NCI-H1930 (cell line): ENCODE measurements at regions not wholly inside any gene's neighbourhood (a gene's known extent, or its start where the extent isn't known, plus 50 kb on each side); places are given as distances from the start of the nearest gene placed in this dataset.
"Not testable (repeated sequence)": the region's sequence is repeated elsewhere in the genome, so short reads cannot be mapped to it uniquely, and the experiment has no call there.

Experiments used
- DNase-seq, 2 experiments: peaks; one replicate each; lab custom pipeline; 2025; lab: John Stamatoyannopoulos, UW

DNA sequence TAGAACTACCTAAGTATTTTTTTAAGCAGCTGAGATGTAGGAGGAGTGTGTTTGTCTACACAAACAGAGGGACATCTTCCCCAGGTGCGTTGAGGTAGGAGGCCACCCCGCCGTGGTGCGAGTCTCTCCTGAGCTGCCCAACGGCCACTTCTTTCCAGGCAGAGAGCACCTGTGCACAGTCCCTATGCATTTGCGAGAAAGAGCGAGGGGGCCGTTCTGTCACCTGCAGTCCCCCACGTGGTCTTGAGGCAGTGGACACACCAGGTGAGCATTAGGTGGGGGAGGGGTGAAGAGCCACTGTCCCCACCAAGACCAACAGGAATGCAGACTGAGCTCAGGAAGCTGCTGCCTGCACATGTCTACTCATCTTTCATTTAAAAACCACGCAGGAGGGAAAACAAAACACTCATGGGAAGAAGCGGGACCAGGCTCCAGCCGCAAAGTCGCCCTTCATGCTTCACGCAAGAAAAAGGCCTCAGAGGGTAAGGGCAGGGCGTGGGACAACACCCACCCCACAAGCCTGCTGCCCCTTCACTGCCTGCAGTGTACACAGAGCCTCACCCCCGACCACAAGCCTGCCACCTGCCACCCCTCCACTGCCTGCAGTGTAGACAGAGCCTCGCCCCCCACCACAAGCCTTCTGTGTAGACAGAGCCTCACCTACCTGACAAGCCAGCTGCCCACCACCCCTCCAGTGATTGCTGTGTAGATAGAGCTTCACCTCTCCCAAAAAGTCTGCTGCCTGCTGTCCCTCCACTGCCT, 142.0 kb downstream of the DLL1 start:
- no peak for DNase-seq

DNA sequence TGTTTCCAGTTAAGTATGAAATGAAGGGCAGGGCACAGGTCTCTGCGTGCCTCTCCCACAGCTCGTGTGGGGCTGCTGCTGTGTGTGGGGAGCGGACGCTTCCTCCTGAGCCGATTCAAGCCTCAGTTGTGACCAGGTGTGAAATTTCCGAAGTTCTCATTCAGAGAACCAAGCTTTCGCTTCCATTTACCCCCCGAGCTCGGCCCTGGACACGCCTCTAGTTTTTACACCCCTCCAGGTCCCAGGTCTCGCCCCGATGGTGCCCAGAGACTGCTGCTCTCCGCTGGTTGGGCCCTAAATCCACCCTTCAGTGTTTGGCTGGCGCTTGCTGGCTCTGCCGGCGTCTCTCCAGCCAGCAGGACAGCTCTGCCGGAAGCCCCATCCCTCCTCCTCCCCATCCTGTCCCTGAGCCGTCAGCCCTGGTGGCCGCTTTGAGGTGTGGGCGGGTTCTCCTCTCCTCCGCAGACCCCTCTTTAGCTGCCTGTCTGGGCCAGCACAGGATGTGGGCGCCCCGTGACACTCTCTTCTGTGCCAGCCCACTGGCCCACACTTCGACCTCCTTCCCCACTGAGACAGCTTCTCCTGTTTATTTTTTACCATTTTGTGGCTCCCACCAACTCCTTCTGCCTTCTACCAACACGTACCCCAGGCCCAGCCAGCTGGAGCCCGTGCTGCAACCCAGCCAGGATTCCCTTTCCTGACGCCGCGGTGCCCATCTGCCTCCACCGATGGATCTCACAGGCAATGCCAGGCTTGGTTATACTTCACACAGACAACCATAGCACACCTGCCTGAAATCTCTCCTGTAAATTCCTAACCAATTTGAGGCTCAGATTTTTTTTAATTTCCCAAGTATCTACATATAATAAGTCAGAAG, 142.8 kb downstream of the DLL1 start:
- no peak for DNase-seq

DNA sequence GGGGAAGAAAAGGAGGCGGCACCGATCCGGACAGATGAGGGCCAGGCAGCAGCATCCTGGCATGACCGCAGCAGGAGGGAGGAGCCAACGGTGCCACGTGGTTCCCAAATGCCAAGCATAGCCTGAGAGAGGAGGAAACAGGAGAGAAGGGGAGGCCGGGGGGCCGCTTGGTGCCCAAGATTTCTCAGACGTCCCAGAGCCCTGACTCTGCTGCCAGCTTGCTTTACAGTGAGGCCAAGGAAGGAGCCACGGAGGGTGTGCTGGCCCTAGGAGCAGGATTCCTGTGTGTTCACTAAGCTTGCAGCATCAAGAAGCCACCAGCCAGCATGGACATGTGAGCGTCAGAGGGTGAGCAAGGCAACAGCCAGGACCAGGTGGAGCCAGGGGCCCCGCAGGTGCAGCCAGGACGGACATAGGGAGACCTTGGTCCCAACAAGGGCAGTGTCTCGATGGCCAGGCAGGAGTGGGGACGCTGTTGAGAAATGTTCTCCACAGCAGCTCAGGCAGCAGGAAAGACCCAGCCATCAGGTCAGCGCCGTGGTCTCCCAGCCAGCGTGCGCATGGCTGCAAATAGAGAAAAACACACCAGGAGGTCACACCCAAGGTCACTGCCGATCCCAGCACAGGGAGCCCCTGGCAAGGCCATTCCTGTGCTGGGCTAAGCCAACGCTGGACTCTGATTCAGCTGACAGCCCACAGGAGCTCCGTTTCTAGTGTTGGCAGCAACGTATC, 143.7 kb downstream of the DLL1 start:
- DNase-seq = no peak

DNA sequence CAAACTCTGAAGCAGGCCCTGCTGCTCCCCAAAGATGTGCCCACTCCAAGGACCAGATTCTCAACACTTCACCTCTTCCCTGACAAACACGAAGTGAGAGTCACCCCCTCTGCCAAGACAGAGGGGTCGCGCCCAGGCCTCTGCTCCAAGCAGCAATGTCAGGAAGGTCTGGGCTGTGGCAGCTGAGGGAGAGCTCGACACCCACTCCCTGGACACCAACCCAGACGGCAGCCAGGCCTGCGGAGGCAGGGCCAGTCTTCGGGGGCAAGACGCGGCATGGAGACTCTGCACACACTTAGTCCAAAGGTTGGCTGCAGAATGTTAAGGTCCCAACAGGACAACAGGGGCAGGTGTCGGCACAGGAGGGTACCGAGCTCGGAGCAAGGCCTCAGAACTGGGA, 144.2 kb downstream of the DLL1 start:
- no peak for DNase-seq

DNA sequence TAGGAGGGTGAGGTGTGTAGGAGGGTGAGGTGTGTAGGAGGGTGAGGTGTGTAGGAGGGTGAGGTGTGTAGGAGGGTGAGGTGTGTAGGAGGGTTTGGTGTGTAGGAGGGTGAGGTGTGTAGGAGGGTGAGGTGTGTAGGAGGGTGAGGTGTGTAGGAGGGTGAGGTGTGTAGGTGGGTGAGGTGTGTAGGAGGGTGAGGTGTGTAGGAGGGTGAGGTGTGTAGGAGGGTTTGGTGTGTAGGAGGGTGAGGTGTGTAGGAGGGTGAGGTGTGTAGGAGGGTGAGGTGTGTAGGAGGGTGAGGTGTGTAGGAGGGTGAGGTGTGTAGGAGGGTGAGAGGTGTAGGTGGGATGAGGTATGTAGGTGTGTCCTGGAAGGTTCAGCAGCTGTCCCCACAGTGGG, 144.7 kb downstream of the DLL1 start:
- not testable (repeated sequence) for DNase-seq

DNA sequence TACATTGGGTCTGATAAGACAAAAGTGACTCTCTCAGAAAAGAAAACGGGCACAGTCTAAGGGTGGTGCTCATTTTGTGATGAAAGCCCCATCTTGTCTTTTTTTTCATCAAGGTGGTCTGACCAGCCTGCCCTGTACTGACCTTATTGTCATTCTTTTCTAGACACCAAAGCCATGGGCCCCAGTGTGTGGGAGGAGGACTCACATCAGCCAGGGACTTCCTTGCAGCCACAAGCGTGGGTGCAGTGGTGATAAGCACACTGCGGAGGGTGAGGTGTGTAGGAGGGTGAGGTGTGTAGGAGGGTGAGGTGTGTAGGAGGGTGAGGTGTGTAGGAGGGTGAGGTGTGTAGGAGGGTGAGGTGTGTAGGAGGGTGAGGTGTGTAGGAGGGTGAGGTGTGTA, 145.2 kb downstream of the DLL1 start:
- not testable (repeated sequence) for DNase-seq

DNA sequence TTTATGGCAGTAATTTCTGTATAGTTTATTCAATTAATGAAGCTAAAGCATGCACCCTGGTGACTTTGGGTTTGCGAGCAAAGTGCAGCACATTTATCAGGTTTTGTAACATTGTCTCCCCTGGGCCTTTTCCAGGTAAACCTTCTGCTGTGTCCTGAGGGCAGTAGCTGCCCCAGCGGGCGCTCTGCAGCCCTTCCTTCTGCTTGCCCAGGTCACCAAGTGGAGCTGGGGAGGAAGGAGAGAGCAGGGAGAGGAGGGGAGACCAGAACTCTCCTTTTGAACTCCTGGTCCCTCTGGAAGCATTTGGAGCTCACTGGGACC, 145.6 kb downstream of the DLL1 start:
- DNase-seq = no peak

DNA sequence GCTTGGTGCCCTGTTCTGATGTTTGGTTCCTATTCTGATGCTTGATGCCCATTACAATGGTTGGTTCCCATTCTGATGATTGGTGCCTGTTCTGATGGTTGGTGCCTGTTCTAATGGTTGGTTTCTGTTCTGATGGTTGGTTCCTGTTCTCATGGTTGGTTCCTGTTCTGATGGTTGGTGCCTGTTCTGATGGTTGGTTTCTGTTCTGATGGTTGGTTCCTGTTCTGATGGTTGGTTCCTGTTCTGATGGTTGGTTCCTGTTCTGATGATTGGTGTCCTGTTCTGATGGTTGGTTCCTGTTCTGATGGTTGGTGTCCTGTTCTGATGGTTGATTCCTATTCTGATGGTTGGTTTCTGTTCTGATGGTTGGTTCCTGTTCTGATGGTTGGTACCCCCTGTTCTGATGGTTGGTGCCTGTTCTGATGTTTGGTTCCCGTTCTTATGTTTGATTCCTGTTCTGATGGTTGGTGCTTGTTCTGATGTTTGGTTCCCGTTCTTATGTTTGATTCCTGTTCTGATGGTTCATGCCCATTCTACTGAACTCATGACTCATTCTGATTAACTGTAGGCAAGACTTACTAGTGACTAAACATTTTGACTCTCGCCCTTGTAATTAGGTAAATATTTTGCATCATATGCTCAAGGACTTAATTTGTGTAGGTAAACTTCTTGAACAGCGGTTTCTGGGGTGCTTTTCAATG, 146.2 kb downstream of the DLL1 start:
- no peak for DNase-seq

DNA sequence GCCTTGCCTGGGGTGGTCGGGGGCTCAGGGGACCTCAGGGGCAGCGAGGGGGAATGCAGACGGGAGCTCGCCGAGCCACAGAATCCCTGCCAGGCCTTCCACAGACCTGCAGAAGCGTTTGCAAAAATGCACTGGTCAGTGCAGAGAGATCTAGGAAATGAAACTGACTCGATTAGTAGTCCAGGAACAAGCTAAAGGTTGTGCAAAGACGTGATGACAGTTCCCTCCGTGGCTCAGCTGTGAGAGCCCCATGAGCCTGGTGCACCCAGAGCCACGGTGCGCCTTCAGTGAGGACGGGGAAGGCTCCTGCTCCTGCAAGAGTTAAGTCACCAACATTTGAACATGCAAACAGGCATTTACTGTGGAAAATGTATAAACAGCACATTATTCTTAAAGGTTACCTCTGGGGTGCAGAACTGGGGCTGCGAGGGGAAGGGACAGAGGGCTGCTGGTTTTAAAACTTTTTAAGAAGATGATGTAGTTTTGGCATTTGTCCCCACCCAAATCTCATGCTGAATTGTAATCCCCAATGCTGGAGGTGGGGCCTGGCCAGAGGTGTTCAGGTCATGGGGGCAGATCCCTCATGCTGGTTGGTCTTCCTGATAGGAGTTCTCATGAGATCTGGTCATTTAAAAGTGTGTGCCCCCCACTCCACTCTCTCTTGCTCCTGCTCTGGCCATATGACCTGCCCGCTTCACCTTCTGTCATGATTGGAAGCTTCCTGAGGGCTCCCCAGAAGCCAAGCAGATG, 147.3 kb downstream of the DLL1 start:
- no peak for DNase-seq

DNA sequence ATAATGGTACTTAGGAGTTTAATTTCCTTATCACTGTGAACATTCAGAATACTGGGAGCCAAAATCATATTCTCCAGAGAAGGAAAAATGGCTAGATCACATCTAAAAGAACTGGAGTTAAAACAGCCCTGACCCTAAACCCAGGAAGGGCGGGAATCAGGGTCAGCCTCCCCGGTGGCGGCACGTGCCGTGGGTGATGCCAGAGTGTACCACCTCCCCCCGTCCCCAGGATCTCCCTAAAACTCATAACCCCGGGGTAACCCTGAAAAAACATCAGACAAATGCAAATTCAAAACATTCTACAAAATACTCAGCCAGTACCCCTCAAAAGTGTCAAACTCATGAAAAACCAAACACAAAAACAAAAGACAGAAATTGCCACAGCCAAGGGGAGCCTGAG, 148.3 kb downstream of the DLL1 start:
- no peak for DNase-seq

DNA sequence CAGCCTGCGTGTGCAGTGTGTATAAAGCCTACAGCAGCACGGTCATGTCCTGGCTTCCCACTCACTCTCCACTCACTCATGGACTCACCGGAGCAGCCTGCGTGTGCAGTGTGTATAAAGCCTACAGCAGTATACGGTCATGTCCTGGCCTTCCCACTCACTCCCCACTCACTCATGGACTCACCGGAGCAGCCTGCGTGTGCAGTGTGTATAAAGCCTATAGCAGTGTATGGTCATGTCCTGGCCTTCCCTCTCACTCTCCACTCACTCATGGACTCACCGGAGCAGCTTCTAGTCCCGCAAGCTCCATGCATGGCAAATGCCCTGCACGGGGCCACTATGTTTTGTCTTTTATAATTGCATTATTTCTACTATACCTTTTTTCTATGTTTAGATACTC, 149.8 kb downstream of the DLL1 start:
- not testable (repeated sequence) for DNase-seq

DNA sequence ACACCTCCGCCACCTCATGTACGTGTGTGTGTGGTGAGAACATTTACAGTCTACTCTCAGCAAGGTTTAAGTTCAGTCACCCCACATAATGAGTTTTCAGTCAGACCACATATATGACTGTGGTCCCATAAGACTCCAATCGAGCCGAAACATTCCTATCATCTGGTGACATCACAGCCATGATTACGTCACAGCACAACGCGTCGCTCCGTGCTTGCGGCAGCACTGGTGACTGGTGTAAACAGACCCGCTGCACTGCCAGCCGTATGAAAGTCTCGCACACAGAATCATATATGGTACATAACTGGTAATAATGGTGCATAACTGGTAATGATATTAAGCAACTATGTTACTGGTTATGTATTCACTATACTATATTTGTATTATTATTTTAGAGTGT, 150.7 kb downstream of the DLL1 start:
- DNase-seq = no peak

DNA sequence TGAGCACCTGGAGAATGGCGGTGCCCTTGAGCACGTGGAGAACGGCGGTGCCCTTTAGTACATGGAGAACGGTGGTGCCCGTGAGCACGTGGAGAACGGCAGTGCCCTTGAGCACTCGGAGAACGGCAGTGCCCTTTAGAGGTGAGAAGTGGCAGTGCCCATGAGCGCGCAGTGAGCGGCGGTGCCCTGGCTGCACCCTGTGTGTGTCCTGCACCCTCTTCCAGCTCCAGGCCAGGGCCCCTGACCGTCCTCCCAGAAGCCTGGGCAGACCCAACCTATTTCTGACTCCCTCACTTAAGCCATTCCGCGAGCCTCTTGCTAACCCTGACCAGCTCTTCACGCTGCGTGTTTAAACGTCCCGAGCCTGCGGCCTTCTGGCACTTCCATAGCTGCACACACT, 151.3 kb downstream of the DLL1 start:
- DNase-seq = no peak

DNA sequence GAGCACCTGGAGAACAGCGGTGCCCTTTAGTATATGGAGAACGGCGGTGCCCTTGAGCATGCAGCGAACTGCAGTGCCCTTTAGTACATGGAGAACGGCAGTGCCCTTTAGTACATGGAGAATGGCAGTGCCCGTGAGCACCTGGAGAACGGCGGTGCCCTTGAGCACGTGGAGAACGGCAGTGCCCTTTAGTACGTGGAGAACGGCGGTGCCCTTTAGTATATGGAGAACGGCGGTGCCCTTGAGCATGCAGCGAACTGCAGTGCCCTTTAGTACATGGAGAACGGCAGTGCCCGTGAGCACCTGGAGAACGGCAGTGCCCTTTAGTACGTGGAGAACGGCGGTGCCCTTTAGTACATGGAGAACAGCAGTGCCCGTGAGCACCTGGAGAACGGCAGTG, 151.8 kb downstream of the DLL1 start:
- not testable (repeated sequence) for DNase-seq

DNA sequence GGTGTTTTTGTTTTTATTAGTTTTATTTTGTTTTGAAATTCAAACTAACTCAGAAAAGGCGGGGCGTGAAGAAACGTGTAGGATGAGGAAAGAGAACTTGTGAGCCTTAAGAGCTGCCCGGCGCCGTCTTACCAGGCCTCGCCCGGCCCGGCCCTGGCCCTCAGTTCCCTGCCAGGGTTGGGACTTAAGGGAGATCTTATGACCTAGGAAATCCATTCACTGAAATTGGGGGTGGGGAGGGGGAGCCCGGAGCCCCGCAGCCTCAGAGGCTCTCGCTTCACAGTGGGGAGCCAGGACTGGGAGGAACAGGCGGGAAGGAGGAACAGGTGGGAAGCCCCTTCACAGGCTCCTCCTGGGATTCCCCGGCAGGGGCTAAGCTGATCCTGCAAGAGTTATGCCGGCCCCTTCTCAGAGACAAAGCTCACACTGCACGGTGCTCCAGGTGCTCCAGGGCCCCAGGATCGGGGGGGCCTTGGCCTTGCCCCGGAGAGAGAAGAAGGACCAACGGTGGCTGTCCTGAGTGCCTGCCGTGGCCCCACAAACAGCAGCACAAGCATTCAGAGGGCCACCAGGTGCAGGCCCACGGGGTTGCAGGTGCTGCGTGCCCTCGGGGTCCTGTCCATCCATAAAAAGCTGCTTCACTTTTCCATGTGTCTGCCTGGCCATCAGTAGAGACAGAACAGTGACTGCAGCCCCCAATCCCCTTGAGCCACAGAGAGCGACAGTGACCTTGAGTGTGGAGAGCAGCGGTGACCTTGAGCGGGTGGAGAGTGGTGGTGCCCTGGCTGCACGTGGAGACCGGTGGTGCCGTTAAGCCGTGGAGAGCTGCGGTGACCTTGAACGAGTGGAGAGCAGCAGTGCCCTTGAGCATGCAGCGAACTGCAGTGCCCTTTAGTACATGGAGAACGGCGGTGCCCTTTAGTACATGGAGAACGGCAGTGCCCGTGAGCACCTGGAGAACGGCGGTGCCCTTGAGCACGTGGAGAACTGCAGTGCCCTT, 152.7 kb downstream of the DLL1 start:
- no peak for DNase-seq

DNA sequence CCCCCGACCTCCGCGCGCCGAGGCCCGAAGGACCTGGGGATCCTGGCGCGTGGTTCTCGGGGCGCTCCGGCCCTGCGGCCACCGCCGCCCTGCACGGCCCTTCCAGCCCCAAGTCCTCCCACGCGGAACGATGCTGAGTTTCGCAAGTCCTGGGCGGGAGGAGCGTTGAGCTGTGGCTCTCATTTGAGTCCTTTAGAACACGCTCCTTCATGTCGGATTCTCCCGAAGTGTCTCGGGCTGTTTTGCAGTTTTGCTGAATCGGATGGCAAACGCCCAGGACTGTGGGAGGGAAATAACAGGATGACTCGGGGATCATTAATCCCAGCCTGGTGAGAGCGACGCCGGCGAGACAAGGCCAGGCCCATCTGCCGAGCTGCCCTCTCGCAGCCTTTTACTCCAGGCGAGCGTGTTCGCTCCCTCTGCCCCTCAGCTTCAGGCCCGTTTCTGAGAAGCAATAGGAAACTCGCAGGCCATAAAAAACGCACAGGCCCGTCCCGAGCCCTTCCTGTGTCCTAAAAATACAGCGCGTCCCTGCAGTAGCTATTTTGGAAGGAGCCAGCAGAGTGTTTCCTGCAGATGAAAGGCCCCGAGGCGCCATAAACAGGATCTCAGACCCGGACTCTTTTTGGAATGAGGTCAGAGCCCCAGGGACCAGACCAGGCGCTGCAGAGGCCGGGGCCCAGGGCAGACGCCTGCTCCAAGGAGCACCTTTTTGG, 153.5 kb downstream of the DLL1 start:
- DNase-seq = no peak

DNA sequence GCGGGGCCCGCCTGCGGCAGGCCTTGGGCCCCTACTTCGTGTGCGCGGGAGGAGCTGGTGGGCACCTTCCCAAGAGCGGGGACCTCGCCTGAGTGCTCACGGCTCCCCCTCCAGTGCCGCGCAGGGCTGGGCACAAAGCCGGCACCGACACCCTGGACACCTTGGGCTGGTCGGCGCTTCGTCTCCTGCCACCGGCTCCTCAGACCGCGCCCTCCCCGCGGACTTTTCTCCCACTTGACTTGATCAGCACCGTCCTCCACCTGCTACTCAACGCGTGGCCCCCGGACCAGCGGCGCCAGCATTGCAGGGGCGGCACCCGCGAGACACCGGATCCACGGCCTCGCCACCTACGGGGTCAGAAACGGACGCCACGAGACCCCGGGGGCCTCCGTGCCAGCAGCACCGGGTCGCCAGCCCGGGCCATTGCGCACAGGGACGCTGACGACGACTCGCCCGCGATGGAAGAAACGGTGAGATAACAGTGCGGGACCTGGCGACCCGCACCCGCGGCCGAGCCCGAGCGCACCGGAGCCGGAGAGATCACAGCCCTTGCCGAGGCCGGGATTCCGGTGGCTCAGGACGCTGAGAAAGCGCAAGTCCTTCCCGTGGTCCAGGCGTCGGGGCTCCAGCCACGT, 154.2 kb downstream of the DLL1 start:
- DNase-seq = no peak

DNA sequence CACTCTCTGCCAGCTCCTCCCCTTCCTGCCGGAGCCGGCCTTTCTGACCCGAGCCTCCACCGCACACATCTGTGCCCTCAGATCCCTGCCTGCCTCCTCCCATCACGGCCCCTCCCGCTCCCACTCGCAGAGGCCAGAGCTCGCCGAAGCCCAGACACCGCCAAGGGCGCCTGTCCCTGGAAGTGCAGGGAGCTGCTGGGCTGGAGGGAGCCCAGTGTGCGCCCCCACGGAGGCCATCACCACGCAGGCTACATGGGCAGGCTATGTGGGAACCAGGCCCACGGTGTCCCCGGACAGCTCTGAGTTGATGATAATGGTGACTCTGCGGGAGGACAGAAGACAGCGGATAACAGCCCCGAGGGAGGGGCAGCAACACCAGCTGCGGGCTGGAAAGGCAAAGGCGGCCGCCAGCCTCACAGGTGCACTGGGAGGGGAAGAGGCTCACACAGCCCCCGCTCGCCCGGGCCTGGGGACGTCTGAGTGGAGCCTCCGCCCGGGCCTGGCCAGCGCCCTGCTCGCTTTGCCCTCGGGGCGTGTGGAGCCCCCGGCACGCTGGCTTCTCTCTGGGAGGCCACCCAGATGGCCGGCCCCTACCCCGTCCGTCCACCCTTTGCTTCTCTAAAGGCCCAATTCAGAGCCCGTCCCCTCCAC, 154.9 kb downstream of the DLL1 start:
- no peak for DNase-seq

DNA sequence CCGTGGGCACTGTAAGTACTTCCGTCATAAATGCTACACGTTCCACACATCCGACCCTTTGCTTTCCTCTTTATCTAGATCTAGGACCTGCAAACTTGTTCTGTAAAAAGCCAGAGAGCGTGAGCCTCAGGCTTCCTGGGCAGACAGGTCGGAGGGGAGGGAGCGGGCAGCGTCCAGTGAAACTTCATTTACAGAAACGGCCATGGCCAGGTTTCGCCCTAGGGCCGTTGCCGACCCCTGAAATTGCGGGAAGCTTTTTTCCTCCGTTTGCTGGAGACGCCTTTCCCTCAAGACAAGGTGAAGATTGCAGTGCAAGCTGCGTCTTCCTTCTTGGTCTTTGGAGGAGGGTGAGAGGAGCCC, 155.4 kb downstream of the DLL1 start:
- no peak for DNase-seq
